ENCODE measurements at regions not wholly inside any gene's neighbourhood (a gene's known extent, or its start where the extent isn't known, plus 50 kb on each side); places are given as distances from the start of the nearest gene placed in this dataset.

DNA sequence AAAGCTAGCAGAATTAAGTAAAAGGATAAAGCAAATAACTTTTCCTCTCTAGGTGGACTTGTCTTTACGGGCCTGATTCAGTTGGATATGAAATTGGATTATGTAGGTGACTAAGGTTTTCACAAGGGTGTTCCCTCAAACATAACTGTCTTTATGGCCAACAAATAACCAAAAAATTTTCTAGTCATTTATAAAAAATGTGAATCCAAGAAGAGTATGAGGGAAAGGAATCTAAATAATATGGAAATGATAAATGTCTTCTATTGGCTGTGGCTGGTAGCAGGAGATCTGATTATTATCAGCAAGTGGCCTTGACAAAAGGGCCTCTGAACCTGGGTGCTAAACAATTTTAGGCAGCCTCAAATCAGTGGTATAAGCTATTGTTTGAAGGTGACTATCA is 594.0 kb upstream of the UBE2E2 start:
- Mint-ChIP-seq H3K27ac (no peak overlapping the region), H3K27me3 (ENCODE audit: low read depth) (no peaks in the 10 kb centered on the region), H3K36me3 (no peaks in the 10 kb centered on the region), H3K4me3 (no peak overlapping the region), H3K4me1 (no peaks in the 10 kb centered on the region), H3K9me3 (no peaks in the 10 kb centered on the region)
- ATAC-seq (no peak), DNase-seq (ENCODE audit: low spot score) (no peak)
- CTCF ChIA-PET: no interaction called here
- no peak for TF ChIP-seq SMAD3 (CRISPR knock-in tag; IDR thresholded peaks at IDR 0.05; ENCODE audit: borderline replicate concordance)
- TF ChIP-seq, protein P1, sequence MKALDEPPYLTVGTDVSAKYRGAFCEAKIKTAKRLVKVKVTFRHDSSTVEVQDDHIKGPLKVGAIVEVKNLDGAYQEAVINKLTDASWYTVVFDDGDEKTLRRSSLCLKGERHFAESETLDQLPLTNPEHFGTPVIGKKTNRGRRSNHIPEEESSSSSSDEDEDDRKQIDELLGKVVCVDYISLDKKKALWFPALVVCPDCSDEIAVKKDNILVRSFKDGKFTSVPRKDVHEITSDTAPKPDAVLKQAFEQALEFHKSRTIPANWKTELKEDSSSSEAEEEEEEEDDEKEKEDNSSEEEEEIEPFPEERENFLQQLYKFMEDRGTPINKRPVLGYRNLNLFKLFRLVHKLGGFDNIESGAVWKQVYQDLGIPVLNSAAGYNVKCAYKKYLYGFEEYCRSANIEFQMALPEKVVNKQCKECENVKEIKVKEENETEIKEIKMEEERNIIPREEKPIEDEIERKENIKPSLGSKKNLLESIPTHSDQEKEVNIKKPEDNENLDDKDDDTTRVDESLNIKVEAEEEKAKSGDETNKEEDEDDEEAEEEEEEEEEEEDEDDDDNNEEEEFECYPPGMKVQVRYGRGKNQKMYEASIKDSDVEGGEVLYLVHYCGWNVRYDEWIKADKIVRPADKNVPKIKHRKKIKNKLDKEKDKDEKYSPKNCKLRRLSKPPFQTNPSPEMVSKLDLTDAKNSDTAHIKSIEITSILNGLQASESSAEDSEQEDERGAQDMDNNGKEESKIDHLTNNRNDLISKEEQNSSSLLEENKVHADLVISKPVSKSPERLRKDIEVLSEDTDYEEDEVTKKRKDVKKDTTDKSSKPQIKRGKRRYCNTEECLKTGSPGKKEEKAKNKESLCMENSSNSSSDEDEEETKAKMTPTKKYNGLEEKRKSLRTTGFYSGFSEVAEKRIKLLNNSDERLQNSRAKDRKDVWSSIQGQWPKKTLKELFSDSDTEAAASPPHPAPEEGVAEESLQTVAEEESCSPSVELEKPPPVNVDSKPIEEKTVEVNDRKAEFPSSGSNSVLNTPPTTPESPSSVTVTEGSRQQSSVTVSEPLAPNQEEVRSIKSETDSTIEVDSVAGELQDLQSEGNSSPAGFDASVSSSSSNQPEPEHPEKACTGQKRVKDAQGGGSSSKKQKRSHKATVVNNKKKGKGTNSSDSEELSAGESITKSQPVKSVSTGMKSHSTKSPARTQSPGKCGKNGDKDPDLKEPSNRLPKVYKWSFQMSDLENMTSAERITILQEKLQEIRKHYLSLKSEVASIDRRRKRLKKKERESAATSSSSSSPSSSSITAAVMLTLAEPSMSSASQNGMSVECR (CRISPR knock-in tag; IDR thresholded peaks at IDR 0.05; ENCODE audit: borderline replicate concordance): no peak
- no peak for TF ChIP-seq ZNF423 (CRISPR knock-in tag; IDR thresholded peaks at IDR 0.05)
- TF ChIP-seq NR3C1 (CRISPR knock-in tag; conservative IDR thresholded peaks at IDR 0.05; ENCODE audit: low read depth): no peak
- no peak for TF ChIP-seq JAZF1 (CRISPR knock-in tag; IDR thresholded peaks at IDR 0.05)
- TF ChIP-seq TP53 (CRISPR knock-in tag; IDR thresholded peaks at IDR 0.05): no peak
- TF ChIP-seq FOXJ3 (CRISPR knock-in tag; IDR thresholded peaks at IDR 0.05; ENCODE audit: borderline replicate concordance): no peak
- TF ChIP-seq, protein P2, sequence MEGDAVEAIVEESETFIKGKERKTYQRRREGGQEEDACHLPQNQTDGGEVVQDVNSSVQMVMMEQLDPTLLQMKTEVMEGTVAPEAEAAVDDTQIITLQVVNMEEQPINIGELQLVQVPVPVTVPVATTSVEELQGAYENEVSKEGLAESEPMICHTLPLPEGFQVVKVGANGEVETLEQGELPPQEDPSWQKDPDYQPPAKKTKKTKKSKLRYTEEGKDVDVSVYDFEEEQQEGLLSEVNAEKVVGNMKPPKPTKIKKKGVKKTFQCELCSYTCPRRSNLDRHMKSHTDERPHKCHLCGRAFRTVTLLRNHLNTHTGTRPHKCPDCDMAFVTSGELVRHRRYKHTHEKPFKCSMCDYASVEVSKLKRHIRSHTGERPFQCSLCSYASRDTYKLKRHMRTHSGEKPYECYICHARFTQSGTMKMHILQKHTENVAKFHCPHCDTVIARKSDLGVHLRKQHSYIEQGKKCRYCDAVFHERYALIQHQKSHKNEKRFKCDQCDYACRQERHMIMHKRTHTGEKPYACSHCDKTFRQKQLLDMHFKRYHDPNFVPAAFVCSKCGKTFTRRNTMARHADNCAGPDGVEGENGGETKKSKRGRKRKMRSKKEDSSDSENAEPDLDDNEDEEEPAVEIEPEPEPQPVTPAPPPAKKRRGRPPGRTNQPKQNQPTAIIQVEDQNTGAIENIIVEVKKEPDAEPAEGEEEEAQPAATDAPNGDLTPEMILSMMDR (IDR thresholded peaks at IDR 0.05): no peak
- no peak for TF ChIP-seq OVOL2 (CRISPR knock-in tag; IDR thresholded peaks at IDR 0.05; ENCODE audit: borderline replicate concordance)
- no peak for TF ChIP-seq NFATC4 (CRISPR knock-in tag; IDR thresholded peaks at IDR 0.05)
- no peak for TF ChIP-seq SOX15 (CRISPR knock-in tag; IDR thresholded peaks at IDR 0.05)
- TF ChIP-seq HMGA2 (CRISPR knock-in tag; IDR thresholded peaks at IDR 0.05): no peak
- TF ChIP-seq EMX1 (CRISPR knock-in tag; IDR thresholded peaks at IDR 0.05): no peak
- TF ChIP-seq, protein P3, sequence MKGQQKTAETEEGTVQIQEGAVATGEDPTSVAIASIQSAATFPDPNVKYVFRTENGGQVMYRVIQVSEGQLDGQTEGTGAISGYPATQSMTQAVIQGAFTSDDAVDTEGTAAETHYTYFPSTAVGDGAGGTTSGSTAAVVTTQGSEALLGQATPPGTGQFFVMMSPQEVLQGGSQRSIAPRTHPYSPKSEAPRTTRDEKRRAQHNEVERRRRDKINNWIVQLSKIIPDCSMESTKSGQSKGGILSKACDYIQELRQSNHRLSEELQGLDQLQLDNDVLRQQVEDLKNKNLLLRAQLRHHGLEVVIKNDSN (CRISPR knock-in tag; IDR thresholded peaks at IDR 0.05): no peak
- TF ChIP-seq, protein P4, sequence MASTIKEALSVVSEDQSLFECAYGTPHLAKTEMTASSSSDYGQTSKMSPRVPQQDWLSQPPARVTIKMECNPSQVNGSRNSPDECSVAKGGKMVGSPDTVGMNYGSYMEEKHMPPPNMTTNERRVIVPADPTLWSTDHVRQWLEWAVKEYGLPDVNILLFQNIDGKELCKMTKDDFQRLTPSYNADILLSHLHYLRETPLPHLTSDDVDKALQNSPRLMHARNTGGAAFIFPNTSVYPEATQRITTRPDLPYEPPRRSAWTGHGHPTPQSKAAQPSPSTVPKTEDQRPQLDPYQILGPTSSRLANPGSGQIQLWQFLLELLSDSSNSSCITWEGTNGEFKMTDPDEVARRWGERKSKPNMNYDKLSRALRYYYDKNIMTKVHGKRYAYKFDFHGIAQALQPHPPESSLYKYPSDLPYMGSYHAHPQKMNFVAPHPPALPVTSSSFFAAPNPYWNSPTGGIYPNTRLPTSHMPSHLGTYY (CRISPR knock-in tag; IDR thresholded peaks at IDR 0.05): no peak
- TF ChIP-seq RELA (CRISPR knock-in tag; IDR thresholded peaks at IDR 0.05; ENCODE audit: borderline replicate concordance): no peak
- TF ChIP-seq ZNF121 (CRISPR knock-in tag; IDR thresholded peaks at IDR 0.05): no peak
- TF ChIP-seq NR2C2 (CRISPR knock-in tag; IDR thresholded peaks at IDR 0.05): no peak
- no peak for TF ChIP-seq SMAD4 (CRISPR knock-in tag; IDR thresholded peaks at IDR 0.05)
- TF ChIP-seq, protein P5, sequence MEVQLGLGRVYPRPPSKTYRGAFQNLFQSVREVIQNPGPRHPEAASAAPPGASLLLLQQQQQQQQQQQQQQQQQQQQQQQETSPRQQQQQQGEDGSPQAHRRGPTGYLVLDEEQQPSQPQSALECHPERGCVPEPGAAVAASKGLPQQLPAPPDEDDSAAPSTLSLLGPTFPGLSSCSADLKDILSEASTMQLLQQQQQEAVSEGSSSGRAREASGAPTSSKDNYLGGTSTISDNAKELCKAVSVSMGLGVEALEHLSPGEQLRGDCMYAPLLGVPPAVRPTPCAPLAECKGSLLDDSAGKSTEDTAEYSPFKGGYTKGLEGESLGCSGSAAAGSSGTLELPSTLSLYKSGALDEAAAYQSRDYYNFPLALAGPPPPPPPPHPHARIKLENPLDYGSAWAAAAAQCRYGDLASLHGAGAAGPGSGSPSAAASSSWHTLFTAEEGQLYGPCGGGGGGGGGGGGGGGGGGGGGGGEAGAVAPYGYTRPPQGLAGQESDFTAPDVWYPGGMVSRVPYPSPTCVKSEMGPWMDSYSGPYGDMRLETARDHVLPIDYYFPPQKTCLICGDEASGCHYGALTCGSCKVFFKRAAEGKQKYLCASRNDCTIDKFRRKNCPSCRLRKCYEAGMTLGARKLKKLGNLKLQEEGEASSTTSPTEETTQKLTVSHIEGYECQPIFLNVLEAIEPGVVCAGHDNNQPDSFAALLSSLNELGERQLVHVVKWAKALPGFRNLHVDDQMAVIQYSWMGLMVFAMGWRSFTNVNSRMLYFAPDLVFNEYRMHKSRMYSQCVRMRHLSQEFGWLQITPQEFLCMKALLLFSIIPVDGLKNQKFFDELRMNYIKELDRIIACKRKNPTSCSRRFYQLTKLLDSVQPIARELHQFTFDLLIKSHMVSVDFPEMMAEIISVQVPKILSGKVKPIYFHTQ (CRISPR knock-in tag; IDR thresholded peaks at IDR 0.05): no peak
- POLR2A ChIA-PET: no interaction called here

Data from WTC11 (cell line).